Mesodermal cell (in vitro differentiated cells): ENCODE measurements at regions not wholly inside any gene's neighbourhood (a gene's known extent, or its start where the extent isn't known, plus 50 kb on each side); places are given as distances from the start of the nearest gene placed in this dataset.
"Not testable (repeated sequence)": the region's sequence is repeated elsewhere in the genome, so short reads cannot be mapped to it uniquely, and the experiment has no call there.

Experiments used
- H3K27ac ChIP-seq: 2 replicates; pipeline ENCODE4 v1.7.0; 2013; ENCODE audit warnings: mild to moderate bottlenecking, low read depth, low read length, moderate library complexity; ENCODE audit not compliant: severe bottlenecking
- H3K36me3 ChIP-seq: 2 replicates; pipeline ENCODE4 v1.7.1; 2013; ENCODE audit warnings: mild to moderate bottlenecking, low read length, moderate library complexity; ENCODE audit not compliant: control insufficient read depth, insufficient read depth
- H3K4me1 ChIP-seq: one replicate; pipeline ENCODE4 v1.7.1; 2013; ENCODE audit warnings: mild to moderate bottlenecking, low read length; ENCODE audit not compliant: insufficient read depth, control insufficient read depth, poor library complexity, severe bottlenecking
- H3K4me3 ChIP-seq: 2 replicates; pipeline ENCODE4 v1.7.0; 2013; ENCODE audit warnings: low read length, control low read depth, mild to moderate bottlenecking; ENCODE audit not compliant: insufficient read depth, poor library complexity, severe bottlenecking; ENCODE audit errors: extremely low read depth
- H3K9me3 ChIP-seq: 2 replicates; pipeline ENCODE4 v1.7.1; 2013; ENCODE audit warnings: mild to moderate bottlenecking, low read length, moderate library complexity; ENCODE audit not compliant: control insufficient read depth
- WGBS, 2 experiments: methylation state at CpG; one replicate each; pipeline ENCODE4 v1.1.5; 2013; ENCODE audit warnings: missing lambda C conversion rate in 2 of 2; ENCODE audit not compliant: insufficient coverage in 2 of 2; 5-methylcytosine and 5-hydroxymethylcytosine counted together

DNA sequence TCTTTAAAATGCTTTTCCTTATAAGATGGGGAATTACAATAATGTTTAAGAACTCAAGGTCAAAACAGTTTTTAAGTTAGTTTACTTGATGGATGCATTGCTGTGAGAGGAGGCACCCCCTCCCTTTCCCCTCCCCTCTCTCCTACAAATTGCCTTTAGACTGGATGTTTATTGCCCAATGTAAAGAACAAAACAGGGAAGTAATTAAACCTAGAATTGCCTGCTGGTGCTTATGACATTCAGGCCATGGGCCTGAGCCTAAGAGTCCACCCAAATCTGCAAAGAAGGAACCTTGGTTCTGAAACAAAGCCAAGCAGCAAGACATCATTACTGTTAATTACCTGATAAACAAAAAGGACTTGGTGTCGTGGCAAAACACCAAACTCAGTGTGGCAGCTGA is 630.3 kb downstream of the ISL1 start:
- Histone ChIP-seq H3K27ac (no peak overlapping the region), H3K4me3 (no peak overlapping the region), H3K36me3 (no peaks in the 10 kb centered on the region), H3K4me1 (no peaks in the 10 kb centered on the region), H3K9me3 (no peaks in the 10 kb centered on the region)
- WGBS, 2 experiments, result 63% methylated on average over 1 of the region's 1 CpG; no CpG with 5 or more reads in 1 of the 2 experiments

DNA sequence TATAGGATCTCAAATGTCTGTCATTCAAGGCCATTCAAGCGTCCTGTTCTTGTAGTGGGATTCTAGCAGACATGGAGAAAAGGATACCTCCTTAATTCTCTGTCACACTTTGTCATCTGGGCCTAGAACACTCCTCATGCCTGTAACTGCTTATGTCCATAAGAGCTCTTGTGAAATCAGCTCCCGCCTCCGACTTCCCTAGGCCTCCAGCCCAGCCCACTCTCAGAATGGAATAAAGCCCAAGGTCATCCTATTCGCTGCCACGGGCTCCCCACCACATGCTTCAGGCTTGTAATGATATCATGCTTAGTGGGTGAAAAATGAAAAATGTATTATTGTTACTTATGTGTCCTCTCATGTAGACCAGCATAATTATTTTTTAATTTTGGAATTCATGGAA is 632.5 kb downstream of the ISL1 start:
- WGBS, 2 experiments, result 77 to 88% methylated on average over 3 of the region's 5 CpGs
- no peak overlapping the region for H3K4me3 ChIP-seq
- no peaks in the 10 kb centered on the region for H3K36me3 ChIP-seq
- no peaks in the 10 kb centered on the region for H3K9me3 ChIP-seq
- no peak overlapping the region for H3K27ac ChIP-seq
- no peaks in the 10 kb centered on the region for H3K4me1 ChIP-seq

DNA sequence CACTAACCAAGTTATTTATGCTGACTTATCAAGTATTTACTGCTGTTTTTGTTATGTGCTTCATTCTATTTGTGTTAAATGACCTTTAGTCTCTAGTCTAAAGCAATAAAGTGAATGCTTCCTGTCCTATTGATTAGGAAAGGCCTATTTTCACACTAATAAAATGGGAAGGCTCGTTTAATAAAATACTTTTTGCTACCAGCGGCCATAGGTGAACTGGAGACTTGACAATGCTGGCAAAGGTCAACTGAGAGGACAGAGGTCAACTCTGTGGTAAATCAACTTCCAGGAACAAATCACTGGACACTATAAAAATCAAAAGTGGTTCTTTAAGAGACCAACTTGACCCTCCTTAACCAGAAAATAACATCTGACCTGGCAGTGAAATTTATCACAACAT is 634.3 kb downstream of the ISL1 start:
- no peak overlapping the region for H3K4me3 ChIP-seq
- 80 to 100% methylated on average over 1 of the region's 2 CpGs for WGBS, 2 experiments

DNA sequence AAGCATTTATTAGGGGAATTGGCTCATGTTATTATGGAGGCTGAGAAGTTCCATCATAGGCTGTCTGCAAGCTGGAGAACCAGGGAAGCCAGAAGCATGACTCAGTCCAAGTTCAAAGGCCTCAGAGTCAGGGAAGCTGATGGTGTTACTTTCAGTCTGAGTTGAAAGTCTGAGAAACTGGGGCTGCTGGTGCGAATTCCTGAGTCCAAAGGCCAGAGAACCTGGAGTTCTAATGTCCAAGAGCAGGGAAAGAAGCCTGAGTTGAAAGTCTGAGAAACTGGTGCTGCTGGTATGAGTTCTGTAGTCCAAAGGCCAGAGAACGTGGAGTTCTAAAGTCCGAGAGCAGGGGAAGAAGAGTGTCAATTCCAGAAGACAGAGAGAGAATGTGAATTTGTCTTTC is 641.1 kb downstream of the ISL1 start:
- Histone ChIP-seq H3K9me3 (no peaks in the 10 kb centered on the region), H3K4me3 (no peak overlapping the region), H3K27ac (no peak overlapping the region), H3K4me1 (no peaks in the 10 kb centered on the region), H3K36me3 (no peaks in the 10 kb centered on the region)
- 63 to 67% methylated on average over 3 of the region's 3 CpGs for WGBS, 2 experiments

More for the DNA sequence above, 634.3 kb downstream of the ISL1 start:
- H3K36me3 ChIP-seq, result no peaks in the 10 kb centered on the region
- H3K4me1 ChIP-seq, result no peaks in the 10 kb centered on the region
- no peaks in the 10 kb centered on the region for H3K9me3 ChIP-seq
- no peak overlapping the region for H3K27ac ChIP-seq

DNA sequence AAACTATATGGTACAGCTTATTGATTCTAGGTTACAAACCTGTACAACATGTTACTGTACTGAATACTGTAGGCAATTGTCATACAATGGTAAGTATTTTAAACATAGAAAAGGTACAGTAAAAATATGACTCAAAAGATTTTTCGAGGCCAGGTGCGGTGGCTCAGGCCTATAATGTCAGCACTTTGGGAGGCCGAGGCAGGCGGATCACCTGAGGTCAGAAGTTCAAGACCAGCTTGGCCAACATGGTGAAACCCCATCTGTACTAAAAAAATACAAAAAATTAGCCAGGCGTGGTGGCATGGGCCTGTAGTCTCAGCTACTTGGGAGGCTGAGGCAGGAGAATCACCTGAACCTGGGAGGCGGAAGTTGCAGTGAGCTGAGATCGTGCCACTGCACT is 646.6 kb downstream of the ISL1 start:
- WGBS, 2 experiments, result 90 to 95% methylated on average over 5 to 6 of the region's 7 CpGs
- H3K9me3 ChIP-seq, H3K27ac ChIP-seq: not testable (repeated sequence)

DNA sequence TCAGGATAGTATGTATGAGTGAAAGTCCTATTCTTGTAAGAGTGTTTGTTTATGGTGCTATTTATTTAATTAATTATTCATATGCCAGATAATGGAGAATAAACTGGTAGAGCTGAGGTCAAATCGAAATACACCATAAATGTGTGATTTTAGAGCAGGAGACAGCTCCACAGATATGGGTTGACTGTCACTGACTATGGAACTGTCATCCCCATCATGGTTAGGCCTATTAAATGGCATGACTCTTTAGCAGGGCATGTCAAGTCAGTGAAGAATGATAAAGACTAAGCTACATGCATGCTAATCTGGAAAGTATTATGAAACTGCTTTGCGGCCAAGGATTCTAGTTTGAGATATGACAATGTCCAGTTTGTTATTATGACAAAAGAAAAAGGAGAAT is 658.6 kb downstream of the ISL1 start:
- Histone ChIP-seq H3K9me3 (no peaks in the 10 kb centered on the region), H3K4me1 (no peaks in the 10 kb centered on the region), H3K4me3 (no peak overlapping the region), H3K36me3 (no peaks in the 10 kb centered on the region), H3K27ac (no peak overlapping the region)
- 94 to 100% methylated on average over 1 to 2 of the region's 2 CpGs for WGBS, 2 experiments

More for the DNA sequence above, 646.6 kb downstream of the ISL1 start:
- H3K4me1 ChIP-seq, H3K36me3 ChIP-seq, H3K4me3 ChIP-seq: not testable (repeated sequence)

DNA sequence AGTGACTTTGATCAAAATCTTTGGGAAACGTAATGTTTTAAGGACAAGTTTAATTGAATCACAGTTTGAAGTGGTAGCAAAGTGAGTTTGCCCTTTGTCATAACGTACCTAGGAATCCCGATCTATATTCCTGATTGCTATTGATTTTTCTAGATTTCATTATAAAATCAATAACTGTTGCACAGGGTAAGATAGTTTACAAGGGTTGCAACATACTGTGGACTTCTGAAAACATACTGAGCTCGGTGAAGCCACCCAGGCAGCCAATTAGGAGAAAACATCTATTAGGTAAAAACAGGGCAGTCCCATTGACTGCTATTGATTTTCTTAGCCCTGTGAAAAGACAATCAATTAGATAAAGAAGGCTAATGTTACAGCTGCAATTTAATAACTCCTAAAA is 659.9 kb downstream of the ISL1 start:
- H3K4me1 ChIP-seq, result no peaks in the 10 kb centered on the region
- H3K27ac ChIP-seq, result no peak overlapping the region
- no peak overlapping the region for H3K4me3 ChIP-seq
- 79 to 95% methylated on average over 2 of the region's 4 CpGs for WGBS, 2 experiments
- H3K36me3 ChIP-seq, result no peaks in the 10 kb centered on the region
- no peaks in the 10 kb centered on the region for H3K9me3 ChIP-seq

DNA sequence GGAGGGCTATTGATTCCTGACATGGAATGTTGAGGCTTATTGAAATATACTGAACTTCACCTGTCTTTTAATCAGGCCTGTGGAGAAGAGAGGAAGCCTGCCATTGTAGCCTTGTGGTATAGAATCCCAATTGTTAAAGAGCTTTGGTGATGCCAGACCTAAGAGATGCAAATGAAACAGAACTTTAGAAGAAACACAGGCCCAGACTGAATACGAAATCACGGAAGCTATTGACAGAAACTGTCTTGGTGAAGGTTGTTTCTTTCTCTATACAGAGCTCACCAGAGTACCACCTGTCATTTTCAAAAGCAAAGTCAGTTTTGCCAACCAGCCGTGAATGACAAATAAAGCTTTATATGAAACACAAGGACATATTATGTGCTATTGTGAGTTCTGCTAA is 660.3 kb downstream of the ISL1 start:
- H3K27ac ChIP-seq, result no peak overlapping the region
- no peaks in the 10 kb centered on the region for H3K4me1 ChIP-seq
- no peaks in the 10 kb centered on the region for H3K36me3 ChIP-seq
- H3K4me3 ChIP-seq, result no peak overlapping the region
- WGBS, 2 experiments, result no CpG with 5 or more reads among the region's 3 CpGs
- no peaks in the 10 kb centered on the region for H3K9me3 ChIP-seq

DNA sequence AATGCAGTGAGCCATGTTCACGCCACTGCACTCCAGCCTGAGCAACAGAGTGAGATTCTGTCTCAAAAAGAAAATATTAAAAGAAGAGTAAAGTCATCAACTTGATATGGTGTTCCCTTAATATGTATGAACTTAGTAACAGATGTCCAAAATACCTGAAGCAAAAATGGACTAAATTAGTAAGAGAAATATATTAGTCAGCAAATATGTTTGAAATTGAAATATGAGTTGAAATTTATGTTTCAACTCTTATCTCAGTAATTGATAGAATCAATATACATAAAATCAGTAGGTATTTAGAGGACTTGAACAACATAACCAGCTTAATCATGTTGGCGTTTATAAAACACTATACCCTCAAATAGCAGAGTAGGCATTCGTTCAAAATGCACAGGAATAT is 668.5 kb downstream of the ISL1 start:
- 100% methylated on average over 1 of the region's 3 CpGs; no CpG with 5 or more reads in 1 of the 2 experiments for WGBS, 2 experiments
- no peak overlapping the region for H3K27ac ChIP-seq
- no peaks in the 10 kb centered on the region for H3K36me3 ChIP-seq
- no peaks in the 10 kb centered on the region for H3K9me3 ChIP-seq
- H3K4me1 ChIP-seq, result no peaks in the 10 kb centered on the region
- no peak overlapping the region for H3K4me3 ChIP-seq

DNA sequence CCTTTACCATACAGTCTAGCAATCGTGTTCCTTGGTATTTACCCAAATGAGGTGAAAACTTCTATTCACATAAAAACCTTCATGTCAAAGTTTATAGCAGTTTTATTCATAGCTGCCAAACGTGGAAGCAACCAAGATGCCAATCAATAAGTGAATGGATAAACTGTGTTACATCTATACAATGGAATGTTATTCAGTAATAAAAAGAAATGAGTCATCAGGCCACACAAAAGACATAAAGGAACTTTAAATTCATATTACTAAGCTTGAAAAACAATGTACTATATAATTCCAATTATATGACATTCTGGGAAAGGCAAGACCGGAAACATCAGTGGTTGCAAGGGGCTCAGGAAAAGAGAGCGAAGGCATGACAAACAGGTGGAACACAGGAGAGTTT is 679.9 kb downstream of the ISL1 start:
- H3K4me3 ChIP-seq, result no peak overlapping the region
- no peak overlapping the region for H3K27ac ChIP-seq
- WGBS, 2 experiments, result 75 to 86% methylated on average over 1 to 3 of the region's 4 CpGs
- no peaks in the 10 kb centered on the region for H3K36me3 ChIP-seq
- no peaks in the 10 kb centered on the region for H3K9me3 ChIP-seq
- no peaks in the 10 kb centered on the region for H3K4me1 ChIP-seq

DNA sequence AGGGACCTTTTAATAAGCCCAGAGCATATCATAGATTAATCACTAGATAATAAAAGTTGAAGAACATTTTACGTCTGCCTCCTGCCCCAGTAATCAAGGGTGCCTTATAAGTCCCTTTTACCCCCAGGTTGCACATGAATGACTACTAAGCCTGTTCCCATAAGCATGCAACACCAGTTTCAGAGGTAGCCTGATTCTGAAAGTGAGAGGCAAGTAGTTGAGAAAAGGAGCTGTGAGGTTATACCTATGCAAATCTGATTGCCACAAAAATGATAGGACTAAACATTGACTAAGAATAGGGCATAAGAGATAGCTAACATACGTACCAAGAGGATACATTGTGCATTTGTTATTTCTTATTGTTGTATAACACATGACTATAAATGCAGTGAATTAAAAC is 681.9 kb downstream of the ISL1 start:
- Histone ChIP-seq H3K4me3 (no peak overlapping the region), H3K36me3 (no peaks in the 10 kb centered on the region), H3K27ac (no peak overlapping the region), H3K9me3 (no peaks in the 10 kb centered on the region), H3K4me1 (no peaks in the 10 kb centered on the region)
- no CpG with 5 or more reads among the region's 2 CpGs for WGBS, 2 experiments

DNA sequence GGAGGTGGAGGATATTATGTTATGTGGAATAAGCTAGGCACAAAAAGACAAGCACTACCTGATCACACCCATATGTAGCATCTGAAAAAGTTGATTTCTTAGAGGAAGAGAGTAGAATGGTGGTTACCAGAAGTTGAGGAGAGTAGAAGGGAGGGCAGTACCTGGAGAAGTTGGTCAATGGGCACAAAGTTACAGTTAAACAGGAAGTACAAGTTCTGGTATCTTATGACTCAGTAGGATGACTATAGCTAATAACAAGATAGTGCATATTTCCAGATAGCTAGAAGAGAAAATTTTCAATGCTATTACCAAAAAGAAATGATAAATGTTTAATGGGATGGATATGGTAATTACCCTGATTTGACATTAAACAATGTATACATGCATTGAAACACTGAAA is 686.7 kb downstream of the ISL1 start:
- H3K36me3 ChIP-seq, result no peaks in the 10 kb centered on the region
- no peak overlapping the region for H3K27ac ChIP-seq
- no peak overlapping the region for H3K4me3 ChIP-seq
- no peaks in the 10 kb centered on the region for H3K9me3 ChIP-seq
- H3K4me1 ChIP-seq, result no peaks in the 10 kb centered on the region
